ENCODE measurements at regions not wholly inside any gene's neighbourhood (a gene's known extent, or its start where the extent isn't known, plus 50 kb on each side); places are given as distances from the start of the nearest gene placed in this dataset.
"Not testable (repeated sequence)": the region's sequence is repeated elsewhere in the genome, so short reads cannot be mapped to it uniquely, and the experiment has no call there.

DNA sequence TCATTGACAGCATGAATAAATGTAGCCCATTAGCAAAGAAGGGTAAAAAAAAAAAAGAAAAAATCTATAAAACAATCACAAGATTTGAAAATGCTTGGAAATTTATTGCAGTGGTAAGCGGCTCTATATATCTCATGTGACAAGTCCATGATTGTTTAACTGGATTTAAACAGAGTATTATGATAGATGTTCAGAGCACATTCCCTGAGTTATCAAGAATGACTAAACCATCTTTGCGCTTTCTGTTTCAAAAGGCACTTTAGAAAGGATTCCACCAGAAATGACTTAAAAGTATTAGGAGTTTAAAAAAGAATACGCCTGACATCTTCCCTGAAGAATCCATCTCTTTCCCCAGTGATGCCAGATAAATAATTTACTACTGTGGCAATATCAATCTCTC, 409.5 kb upstream of the UBE2E3 start:
- H3K9me3 ChIP-seq (replicated peaks), result no peaks in the 10 kb centered on the region
- no peak overlapping the region for H3K4me3 ChIP-seq
- DNase-seq (ENCODE audit: low read depth in 1 of 2, low spot score in 2 of 2), result no peak
- no peaks in the 10 kb centered on the region for H3K36me3 ChIP-seq
- no peaks in the 10 kb centered on the region for H3K27me3 ChIP-seq (replicated peaks)
- peaks cover 17% of the 10 kb centered on the region for H3K4me1 ChIP-seq (replicated peaks)
- H3K27ac ChIP-seq, result no peak overlapping the region; the same call in 1 of the 2 replicates

DNA sequence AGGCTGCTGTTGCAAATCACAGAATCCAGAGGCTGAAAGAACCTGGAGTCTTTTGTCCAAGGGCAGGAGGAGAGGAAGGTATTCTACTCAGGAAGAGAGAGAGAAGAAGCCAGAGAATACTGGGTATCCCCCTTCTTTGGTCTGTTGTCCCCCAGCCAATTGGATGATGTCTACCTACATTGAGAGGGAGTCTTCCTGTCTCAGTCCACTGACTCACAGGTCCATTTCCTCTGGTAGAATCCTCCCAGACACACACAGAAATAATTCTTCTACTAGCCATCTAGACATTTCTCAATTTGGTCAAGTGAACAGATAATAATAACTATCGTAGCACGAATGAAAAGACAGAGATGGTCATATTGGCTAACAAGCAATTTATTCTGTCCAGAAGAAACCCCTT, 416.4 kb upstream of the UBE2E3 start:
- no peak for DNase-seq (ENCODE audit: low read depth in 1 of 2, low spot score in 2 of 2)
- Histone ChIP-seq H3K36me3 (no peaks in the 10 kb centered on the region), H3K4me3 (no peak overlapping the region), H3K9me3 (replicated peaks) (no peaks in the 10 kb centered on the region), H3K27ac (no peak overlapping the region), H3K4me1 (replicated peaks) (no peaks in the 10 kb centered on the region), H3K27me3 (replicated peaks) (no peaks in the 10 kb centered on the region)

DNA sequence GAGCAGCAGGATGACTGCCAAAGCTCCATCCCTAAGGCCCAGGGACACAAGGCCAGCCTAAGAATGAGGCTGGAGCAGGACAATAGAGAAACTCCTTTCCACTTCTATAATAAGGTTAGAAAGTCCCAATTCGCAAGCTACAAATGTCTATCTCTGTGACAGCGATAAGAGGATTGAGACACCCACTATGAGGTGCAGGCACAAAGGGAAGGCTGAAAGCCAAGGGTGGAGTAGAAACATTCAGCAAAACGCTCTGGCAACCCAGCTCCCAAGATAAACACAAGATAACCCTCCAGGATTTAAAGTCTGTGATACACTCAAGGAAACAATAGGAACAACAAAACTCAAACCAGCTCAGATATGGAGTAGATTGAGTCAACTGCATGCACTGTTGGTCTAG, 418.0 kb upstream of the UBE2E3 start:
- Histone ChIP-seq H3K27me3 (replicated peaks) (no peaks in the 10 kb centered on the region), H3K9me3 (replicated peaks) (no peaks in the 10 kb centered on the region), H3K27ac (no peak overlapping the region), H3K36me3 (no peaks in the 10 kb centered on the region), H3K4me3 (no peak overlapping the region), H3K4me1 (replicated peaks) (no peaks in the 10 kb centered on the region)
- no peak for DNase-seq (ENCODE audit: low read depth in 1 of 2, low spot score in 2 of 2)

DNA sequence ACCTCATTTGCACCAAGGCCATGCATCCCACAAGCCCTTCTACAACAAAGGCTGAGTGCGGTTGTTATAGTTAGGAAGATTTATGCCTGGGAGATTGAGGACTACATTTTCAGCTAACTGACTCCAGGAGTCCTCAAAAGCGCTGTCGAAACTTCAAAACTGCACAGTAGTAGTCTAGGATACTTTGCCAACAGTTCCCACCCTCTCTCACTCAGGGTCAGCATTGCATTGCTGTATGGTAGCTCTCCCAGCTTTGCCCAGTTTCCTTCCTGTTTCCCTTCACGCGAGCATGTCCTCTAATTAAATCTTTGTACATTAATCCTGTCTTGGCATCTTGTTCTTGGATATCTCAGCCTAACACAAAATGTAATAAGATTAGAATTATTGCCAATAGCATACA, 420.6 kb upstream of the UBE2E3 start:
- no peaks in the 10 kb centered on the region for H3K9me3 ChIP-seq (replicated peaks)
- H3K36me3 ChIP-seq, result no peaks in the 10 kb centered on the region
- H3K4me3 ChIP-seq, result no peak overlapping the region
- H3K27me3 ChIP-seq (replicated peaks), result no peaks in the 10 kb centered on the region
- DNase-seq (ENCODE audit: low read depth in 1 of 2, low spot score in 2 of 2), result no peak
- no peak overlapping the region for H3K27ac ChIP-seq
- H3K4me1 ChIP-seq (replicated peaks), result no peaks in the 10 kb centered on the region

DNA sequence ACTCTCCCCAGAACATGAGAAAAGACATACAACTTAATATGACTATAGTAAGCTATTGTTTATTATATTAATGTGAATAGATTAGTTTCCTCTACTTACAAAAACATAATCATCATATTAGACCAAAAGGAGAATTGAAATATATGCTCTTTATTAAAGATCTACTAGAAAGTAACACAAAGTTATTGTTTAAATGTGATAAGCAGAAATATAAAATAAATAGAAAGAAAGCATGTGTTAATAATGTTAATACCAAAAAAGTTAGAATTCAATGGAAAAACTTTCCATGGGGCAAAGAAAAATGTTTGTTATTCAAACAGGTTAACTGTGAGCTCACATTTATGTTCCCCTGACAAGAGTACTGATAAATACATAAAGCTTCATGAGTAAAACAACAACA, 421.4 kb upstream of the UBE2E3 start:
- H3K27ac ChIP-seq, result no peak overlapping the region
- no peak overlapping the region for H3K4me3 ChIP-seq
- H3K27me3 ChIP-seq (replicated peaks), result no peaks in the 10 kb centered on the region
- H3K9me3 ChIP-seq (replicated peaks), result no peaks in the 10 kb centered on the region
- H3K4me1 ChIP-seq (replicated peaks), result no peaks in the 10 kb centered on the region
- no peaks in the 10 kb centered on the region for H3K36me3 ChIP-seq
- DNase-seq (ENCODE audit: low read depth in 1 of 2, low spot score in 2 of 2), result no peak

DNA sequence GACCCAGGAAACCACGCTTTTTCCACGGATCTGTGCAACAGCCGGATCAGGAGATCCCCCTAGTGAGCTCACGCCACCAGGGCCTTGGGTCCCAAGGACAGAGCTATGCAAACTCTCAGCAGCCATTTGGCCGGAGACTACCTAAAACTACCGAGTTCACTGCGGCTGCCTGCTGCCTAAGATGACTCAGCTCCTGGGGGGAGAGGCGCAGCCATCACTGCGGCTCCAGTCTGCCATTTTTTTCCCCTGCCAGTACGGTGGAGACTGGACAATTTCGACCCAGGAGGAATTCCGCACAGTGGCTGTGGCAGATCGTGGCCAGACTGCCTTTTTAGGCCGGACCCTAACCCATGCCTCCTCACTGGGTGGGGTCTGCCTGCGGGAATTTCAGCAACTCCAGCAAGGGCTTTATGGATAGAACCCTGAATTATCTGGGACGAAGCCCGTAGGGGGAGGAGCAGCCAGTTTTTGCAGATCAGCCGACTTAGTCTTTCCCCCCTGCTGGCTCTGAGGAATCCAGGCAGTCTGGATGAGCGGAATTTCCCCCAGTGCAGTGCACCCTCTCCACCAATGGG, 424.9 kb upstream of the UBE2E3 start:
- Histone ChIP-seq H3K27me3 (replicated peaks) (no peaks in the 10 kb centered on the region), H3K4me3 (no peak overlapping the region), H3K4me1 (replicated peaks) (no peaks in the 10 kb centered on the region), H3K27ac (no peak overlapping the region), H3K9me3 (replicated peaks) (no peaks in the 10 kb centered on the region), H3K36me3 (no peaks in the 10 kb centered on the region)
- DNase-seq (ENCODE audit: low read depth in 1 of 2, low spot score in 2 of 2), result no peak

DNA sequence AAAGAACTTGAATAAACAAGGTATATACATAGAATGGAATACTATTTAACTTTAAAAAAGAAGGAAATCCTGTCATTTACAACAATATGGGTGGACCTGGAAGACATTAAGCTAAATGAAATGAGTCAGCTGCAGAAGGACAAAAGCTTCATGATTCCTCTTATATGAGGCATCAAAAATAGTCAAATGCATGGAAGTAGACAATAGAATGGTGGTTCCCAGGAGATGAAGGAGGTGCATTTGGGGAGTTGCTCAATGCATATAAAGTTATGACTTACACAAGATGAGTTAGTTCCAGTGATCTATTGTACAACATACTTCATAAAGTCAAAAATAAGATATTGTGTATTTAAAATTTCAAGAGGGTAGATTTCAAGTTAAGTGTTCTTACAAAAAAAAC, 426.1 kb upstream of the UBE2E3 start:
- no peaks in the 10 kb centered on the region for H3K27me3 ChIP-seq (replicated peaks)
- DNase-seq (ENCODE audit: low read depth in 1 of 2, low spot score in 2 of 2), result no peak
- H3K36me3 ChIP-seq, result no peaks in the 10 kb centered on the region
- H3K27ac ChIP-seq, result no peak overlapping the region
- no peaks in the 10 kb centered on the region for H3K4me1 ChIP-seq (replicated peaks)
- no peaks in the 10 kb centered on the region for H3K9me3 ChIP-seq (replicated peaks)
- no peak overlapping the region for H3K4me3 ChIP-seq

DNA sequence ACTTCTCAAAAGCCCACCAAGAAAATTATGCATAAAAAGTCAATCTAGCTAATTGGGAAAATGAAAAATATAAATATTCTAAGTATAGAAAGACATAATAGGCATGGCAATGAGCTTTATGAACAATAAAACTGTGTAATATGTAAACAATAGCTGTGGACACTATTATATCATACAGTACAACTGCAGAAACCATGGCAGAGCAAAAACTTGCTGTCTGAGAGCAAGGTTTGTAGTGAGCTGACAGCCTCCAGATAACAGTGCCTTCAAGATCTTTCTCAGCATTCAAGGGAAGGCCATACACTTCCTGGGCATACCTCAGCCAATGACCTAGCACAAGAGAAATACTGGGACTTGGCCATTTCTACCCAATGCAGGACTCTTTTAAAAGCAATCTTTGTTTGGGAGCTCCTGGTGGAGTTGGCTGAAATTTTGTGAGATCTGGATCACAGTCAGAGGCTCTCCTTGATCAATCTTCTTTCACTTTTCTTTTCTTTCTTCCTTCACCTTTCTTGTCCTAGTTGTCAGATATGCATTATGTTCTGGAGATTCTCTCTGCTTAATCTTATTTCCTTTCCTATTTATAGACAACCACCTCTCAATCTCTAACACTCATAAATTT, 427.2 kb upstream of the UBE2E3 start:
- no peaks in the 10 kb centered on the region for H3K27me3 ChIP-seq (replicated peaks)
- no peaks in the 10 kb centered on the region for H3K4me1 ChIP-seq (replicated peaks)
- no peak for DNase-seq (ENCODE audit: low read depth in 1 of 2, low spot score in 2 of 2)
- no peaks in the 10 kb centered on the region for H3K36me3 ChIP-seq
- H3K9me3 ChIP-seq (replicated peaks), result no peaks in the 10 kb centered on the region
- H3K27ac ChIP-seq, result no peak overlapping the region
- no peak overlapping the region for H3K4me3 ChIP-seq

DNA sequence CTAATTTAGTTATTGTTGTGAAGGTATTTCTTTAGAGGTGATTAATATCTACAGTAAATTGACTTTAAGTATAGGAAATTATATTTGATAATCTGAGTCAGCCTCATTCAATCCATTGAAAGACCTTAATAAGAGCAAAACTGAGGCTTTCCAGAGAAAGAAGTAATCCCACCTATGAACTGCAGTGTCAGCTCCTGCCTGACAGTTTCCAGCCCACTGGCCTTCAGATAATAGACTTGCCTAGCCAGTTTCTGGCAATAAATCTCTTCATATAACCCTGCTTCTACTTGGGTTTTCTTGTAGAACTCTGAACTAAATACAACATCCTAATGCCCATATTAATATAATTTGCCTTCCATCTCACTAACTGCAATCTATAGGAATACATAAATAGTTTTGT, 437.9 kb upstream of the UBE2E3 start:
- DNase-seq (ENCODE audit: low read depth in 1 of 2, low spot score in 2 of 2), result no peak
- no peaks in the 10 kb centered on the region for H3K4me1 ChIP-seq (replicated peaks)
- H3K36me3 ChIP-seq, result no peaks in the 10 kb centered on the region
- H3K4me3 ChIP-seq, result no peak overlapping the region
- H3K27me3 ChIP-seq (replicated peaks), result no peaks in the 10 kb centered on the region
- no peak overlapping the region for H3K27ac ChIP-seq
- no peaks in the 10 kb centered on the region for H3K9me3 ChIP-seq (replicated peaks)

DNA sequence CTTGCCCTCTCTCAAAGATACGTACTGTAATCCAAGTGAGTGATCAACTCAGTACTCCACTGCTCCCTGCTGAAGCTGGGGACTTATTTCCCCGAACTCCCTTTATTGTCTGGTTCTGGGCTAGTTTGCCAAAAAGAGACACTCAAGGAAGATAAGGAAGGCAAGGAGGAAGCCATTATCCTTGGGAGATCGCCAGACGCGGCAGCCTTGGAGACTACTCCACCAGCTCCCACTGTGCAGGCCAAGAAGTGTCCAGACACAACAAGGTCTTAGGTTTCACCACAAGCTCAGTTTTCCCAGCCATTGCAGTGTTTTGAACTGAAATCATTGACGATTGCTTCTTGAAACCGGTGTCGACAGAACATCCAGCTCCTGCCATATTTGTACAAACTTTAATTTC, 439.6 kb upstream of the UBE2E3 start:
- no peak overlapping the region for H3K27ac ChIP-seq
- no peak for DNase-seq (ENCODE audit: low read depth in 1 of 2, low spot score in 2 of 2)
- H3K36me3 ChIP-seq, result no peaks in the 10 kb centered on the region
- no peaks in the 10 kb centered on the region for H3K27me3 ChIP-seq (replicated peaks)
- no peaks in the 10 kb centered on the region for H3K9me3 ChIP-seq (replicated peaks)
- H3K4me1 ChIP-seq (replicated peaks), result no peaks in the 10 kb centered on the region
- H3K4me3 ChIP-seq, result no peak overlapping the region

DNA sequence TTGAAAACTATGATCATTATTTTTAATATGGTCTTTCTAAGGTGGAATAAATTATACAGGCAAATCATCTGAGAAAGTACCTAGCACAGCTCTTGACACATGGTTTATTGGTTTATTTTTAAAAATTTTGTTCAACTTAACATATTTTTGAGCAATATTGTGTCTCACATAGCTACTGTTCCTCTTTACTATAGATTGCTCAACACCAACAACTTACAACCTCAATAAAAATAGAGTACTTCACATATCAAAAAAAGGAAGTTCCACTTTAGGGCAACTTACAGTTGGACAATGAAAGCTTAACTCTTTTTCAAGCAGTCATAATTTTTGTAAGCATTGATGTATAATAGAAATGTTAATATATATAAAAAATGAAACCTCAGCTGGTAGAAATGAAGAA, 440.9 kb upstream of the UBE2E3 start:
- Histone ChIP-seq H3K4me3 (no peak overlapping the region), H3K27ac (no peak overlapping the region), H3K27me3 (replicated peaks) (no peaks in the 10 kb centered on the region), H3K9me3 (replicated peaks) (no peaks in the 10 kb centered on the region), H3K36me3 (no peaks in the 10 kb centered on the region), H3K4me1 (replicated peaks) (no peaks in the 10 kb centered on the region)
- no peak for DNase-seq (ENCODE audit: low read depth in 1 of 2, low spot score in 2 of 2)

DNA sequence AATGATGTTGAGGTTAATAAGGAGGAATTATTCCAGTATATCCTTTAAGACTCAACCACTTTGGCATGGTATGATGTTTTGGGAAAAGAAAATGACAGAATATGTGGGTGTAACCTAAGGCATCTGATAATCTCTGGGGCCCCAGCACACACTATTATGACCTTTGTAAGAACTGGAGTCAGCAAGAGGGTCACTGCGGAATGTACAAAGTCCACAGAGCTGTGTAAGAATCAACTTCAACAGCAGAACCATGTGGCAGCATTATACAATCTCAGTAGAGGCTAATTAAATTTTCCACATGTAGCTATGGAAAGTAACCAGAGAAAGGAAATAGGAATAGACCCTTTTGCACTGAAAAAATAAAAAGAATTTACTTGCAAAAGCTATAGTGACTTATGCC, 445.1 kb upstream of the UBE2E3 start:
- H3K4me3 ChIP-seq, result no peak overlapping the region
- no peak overlapping the region for H3K27ac ChIP-seq
- H3K27me3 ChIP-seq (replicated peaks), result no peaks in the 10 kb centered on the region
- no peaks in the 10 kb centered on the region for H3K4me1 ChIP-seq (replicated peaks)
- no peak for DNase-seq (ENCODE audit: low read depth in 1 of 2, low spot score in 2 of 2)
- H3K9me3 ChIP-seq (replicated peaks), result no peaks in the 10 kb centered on the region
- no peaks in the 10 kb centered on the region for H3K36me3 ChIP-seq

DNA sequence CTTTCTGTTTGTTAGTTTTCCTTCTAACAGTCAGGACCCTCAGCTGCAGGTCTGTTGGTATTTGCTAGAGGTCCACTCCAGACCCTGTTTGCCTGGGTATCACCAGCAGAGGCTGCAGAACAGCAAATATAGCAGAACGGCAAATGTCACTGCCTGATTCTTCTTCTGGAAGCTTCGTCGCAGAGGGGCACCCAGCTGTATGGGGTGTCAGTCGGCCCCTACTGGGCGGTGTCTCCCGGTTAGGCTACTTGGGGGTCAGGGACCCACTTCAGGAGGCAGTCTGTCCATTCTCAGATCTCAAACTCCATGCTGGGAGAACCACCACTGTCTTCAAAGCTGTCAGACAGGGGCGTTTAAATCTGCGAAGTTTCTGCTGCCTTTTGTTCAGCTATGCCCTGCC, 448.6 kb upstream of the UBE2E3 start:
- not testable (repeated sequence) for H3K4me1 ChIP-seq (replicated peaks); H3K27ac ChIP-seq; H3K36me3 ChIP-seq; DNase-seq (ENCODE audit: low read depth in 1 of 2, low spot score in 2 of 2); H3K9me3 ChIP-seq (replicated peaks); H3K4me3 ChIP-seq; H3K27me3 ChIP-seq (replicated peaks)

DNA sequence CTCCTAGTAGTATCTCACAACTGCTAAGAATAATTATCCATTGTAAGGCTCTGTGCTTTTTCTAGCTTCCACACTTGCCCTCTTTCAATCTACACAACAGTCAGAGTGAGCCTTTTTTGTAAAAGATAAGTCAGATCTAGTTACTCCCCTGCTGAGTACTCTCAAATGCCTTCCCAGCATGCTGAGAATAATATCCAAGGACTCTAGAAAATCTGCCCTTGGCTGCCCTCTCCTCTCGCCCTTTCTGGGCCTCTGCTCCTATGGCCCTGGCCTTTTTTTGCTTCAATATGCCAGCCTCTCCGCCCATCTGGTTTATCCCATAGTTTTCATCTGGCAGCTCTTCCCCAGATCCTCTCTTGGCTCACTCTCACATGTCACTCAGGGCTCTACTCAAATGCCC, 455.9 kb upstream of the UBE2E3 start:
- H3K4me3 ChIP-seq, result no peak overlapping the region
- H3K9me3 ChIP-seq (replicated peaks), result no peaks in the 10 kb centered on the region
- H3K4me1 ChIP-seq (replicated peaks), result peaks cover 45% of the 10 kb centered on the region
- DNase-seq (ENCODE audit: low read depth in 1 of 2, low spot score in 2 of 2), result no peak
- no peaks in the 10 kb centered on the region for H3K27me3 ChIP-seq (replicated peaks)
- H3K36me3 ChIP-seq, result no peaks in the 10 kb centered on the region
- peak overlapping the region; percentile 90 for H3K27ac ChIP-seq
